Fibroblast of the aortic adventitia (primary cell): ENCODE measurements at regions not wholly inside any gene's neighbourhood (a gene's known extent, or its start where the extent isn't known, plus 50 kb on each side); places are given as distances from the start of the nearest gene placed in this dataset.

Source experiments
- DNase-seq: peaks from one replicate; pipeline ENCODE4 v3.0.0-alpha.2; 2010; ENCODE audit warnings: low read depth
- H3K4me3 ChIP-seq: 2 replicates; pipeline ENCODE4 v1.5.1; 2011; ENCODE audit warnings: low read depth, mild to moderate bottlenecking, control low read depth, low read length, moderate library complexity
- TF ChIP-seq, protein P1 (sequence below): IDR thresholded peaks from 2 replicates; pipeline ENCODE4 v1.5.1; 2011; ENCODE audit warnings: mild to moderate bottlenecking, low read length, control low read depth, inconsistent platforms; ENCODE audit not compliant: insufficient read depth

DNA sequence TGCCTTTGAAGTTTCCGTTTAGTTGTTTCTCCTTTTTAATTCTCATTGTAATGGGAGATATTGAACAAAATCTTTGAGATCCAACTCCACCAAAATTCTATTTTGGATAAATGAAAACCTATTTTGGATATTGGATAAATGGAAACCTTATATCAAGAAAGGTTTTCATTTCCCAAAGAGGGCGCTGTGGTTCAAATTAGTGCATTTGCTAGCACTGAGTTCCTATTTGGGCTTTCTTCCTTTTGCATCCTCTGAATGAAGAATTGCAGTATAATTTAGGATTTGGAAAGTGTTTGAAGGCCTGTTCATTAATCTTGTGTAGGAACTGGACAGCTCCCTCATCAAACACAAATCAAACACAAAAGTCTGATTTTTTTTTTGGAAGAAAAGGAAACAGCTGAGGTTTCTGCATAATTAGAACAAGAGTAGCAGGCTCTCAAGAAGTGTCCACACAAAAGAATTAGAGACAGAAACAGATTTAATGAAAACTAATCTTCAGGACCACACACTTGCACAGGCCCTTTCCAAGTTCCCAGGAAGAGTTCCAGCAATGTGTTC lies 80.8 kb upstream of the KLF14 start:
- no peak overlapping the region for H3K4me3 ChIP-seq
- DNase-seq: peak; percentile 67
- TF ChIP-seq, protein P1, sequence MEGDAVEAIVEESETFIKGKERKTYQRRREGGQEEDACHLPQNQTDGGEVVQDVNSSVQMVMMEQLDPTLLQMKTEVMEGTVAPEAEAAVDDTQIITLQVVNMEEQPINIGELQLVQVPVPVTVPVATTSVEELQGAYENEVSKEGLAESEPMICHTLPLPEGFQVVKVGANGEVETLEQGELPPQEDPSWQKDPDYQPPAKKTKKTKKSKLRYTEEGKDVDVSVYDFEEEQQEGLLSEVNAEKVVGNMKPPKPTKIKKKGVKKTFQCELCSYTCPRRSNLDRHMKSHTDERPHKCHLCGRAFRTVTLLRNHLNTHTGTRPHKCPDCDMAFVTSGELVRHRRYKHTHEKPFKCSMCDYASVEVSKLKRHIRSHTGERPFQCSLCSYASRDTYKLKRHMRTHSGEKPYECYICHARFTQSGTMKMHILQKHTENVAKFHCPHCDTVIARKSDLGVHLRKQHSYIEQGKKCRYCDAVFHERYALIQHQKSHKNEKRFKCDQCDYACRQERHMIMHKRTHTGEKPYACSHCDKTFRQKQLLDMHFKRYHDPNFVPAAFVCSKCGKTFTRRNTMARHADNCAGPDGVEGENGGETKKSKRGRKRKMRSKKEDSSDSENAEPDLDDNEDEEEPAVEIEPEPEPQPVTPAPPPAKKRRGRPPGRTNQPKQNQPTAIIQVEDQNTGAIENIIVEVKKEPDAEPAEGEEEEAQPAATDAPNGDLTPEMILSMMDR: peak; percentile 62

GRCh38 chr7:130818056-130818455 lies 84.0 kb upstream of the KLF14 start:
- TF ChIP-seq, protein P1: no peak
- DNase-seq: no peak
- no peak overlapping the region for H3K4me3 ChIP-seq

GRCh38 chr7:130821864-130822263 lies 87.9 kb upstream of the KLF14 start:
- DNase-seq: no peak
- TF ChIP-seq, protein P1: no peak
- H3K4me3 ChIP-seq: no peak overlapping the region

DNA sequence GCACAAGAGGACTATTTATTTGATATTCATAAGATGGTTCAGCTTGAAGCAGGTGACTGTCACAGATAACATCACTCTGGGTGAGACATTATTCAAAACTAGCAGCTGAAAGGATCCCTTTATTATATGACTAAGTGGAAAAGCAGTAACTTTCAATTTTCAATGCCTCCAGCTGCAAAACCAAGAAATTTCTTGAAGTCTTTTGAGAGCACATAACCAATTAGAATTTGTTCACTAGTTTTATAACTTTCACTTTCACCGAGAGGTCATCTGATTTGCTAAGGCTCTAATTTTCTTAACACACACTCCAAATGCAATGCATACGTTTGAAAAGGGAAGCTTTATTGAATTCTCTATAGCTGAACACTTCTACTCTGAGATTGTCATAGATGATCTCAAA lies 88.6 kb upstream of the KLF14 start:
- no peak overlapping the region for H3K4me3 ChIP-seq
- TF ChIP-seq, protein P1: no peak
- no peak for DNase-seq

DNA sequence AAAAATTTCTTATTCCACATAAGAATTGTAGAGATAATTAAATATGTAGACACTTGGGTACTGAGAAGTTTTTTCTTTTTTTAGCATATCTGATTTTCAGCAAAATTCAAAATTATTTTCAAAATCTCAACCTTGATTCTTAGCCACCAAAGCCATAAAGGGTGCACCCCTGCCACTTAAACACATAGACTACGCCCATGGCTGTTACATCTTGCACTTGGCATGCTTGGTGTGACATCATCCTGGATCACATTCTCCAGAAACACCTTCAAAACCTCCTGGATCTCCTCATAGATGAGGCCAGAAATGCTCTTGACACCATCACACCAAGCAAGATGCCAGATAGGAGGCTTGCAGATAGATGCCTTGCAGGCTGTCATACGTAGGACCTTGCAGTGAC lies 89.1 kb upstream of the KLF14 start:
- DNase-seq: peak; percentile 20
- TF ChIP-seq, protein P1: no peak
- H3K4me3 ChIP-seq: no peak overlapping the region

DNA sequence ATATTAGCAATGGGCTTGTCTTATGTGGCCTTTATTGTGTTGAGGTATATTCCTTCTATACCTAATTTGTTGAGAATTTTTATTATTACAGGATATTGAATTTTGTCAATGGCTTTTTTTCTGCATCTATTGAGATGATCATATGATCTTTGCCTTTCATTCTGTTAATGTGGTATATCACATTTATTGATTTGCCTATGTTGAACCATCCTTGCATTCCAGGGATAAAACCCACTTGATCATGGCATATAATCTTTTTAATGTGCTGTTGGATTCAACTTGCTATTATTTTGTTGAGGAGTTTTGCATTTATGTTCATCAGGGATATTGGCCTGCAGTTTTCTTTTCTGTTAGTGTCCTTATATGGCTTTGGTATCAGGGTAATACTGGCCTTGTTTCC lies 91.8 kb upstream of the KLF14 start:
- no peak overlapping the region for H3K4me3 ChIP-seq
- TF ChIP-seq, protein P1: no peak
- DNase-seq: no peak

GRCh38 chr7:130829415-130829814 lies 95.4 kb upstream of the KLF14 start:
- TF ChIP-seq, protein P1: no peak
- H3K4me3 ChIP-seq: no peak overlapping the region
- DNase-seq: no peak
